Lung (tissue), 9 donors: ENCODE measurements at regions not wholly inside any gene's neighbourhood (a gene's known extent, or its start where the extent isn't known, plus 50 kb on each side); places are given as distances from the start of the nearest gene placed in this dataset.
"Not testable (repeated sequence)": the region's sequence is repeated elsewhere in the genome, so short reads cannot be mapped to it uniquely, and the experiment has no call there.

Experiments
- ATAC-seq: fragments of 200-7000 bp; cut with Tn5 transposase; one replicate; pipeline ENCODE4 v1.9.1; 2020; ENCODE audit warnings: moderate number of reproducible peaks; ENCODE audit not compliant: insufficient read depth, low FRiP score
- DNase-seq, 3 donors: peaks; one replicate each; pipeline ENCODE4 v3.0.0-alpha.2; 2013 to 2017
- H3K27ac ChIP-seq, 2 donors: one replicate each; pipeline ENCODE4 v1.5.1; 2013; ENCODE audit warnings: mild to moderate bottlenecking in 2 of 2, moderate library complexity in 2 of 2, control low read depth in 1 of 2, inconsistent platforms in 1 of 2, low read depth in 1 of 2, low read length in 1 of 2
- H3K27me3 ChIP-seq, 3 donors: one replicate each; pipeline ENCODE4 v1.5.1; 2013; ENCODE audit warnings: low read length in 2 of 3; ENCODE audit not compliant: control insufficient read depth in 3 of 3, insufficient read depth in 3 of 3
- H3K36me3 ChIP-seq, 4 donors: one replicate each; pipeline ENCODE4 v1.5.1; 2013; ENCODE audit warnings: low read length in 4 of 4, mild to moderate bottlenecking in 1 of 4, moderate library complexity in 1 of 4; ENCODE audit not compliant: control insufficient read depth in 4 of 4, insufficient read depth in 4 of 4
- H3K4me1 ChIP-seq, 5 donors: one replicate each; pipeline ENCODE4 v1.5.1; 2013; ENCODE audit warnings: low read length in 5 of 5, mild to moderate bottlenecking in 2 of 5, moderate library complexity in 1 of 5; ENCODE audit not compliant: control insufficient read depth in 5 of 5, insufficient read depth in 5 of 5
- H3K4me3 ChIP-seq: one replicate; pipeline ENCODE4 v1.5.1; 2013; ENCODE audit warnings: mild to moderate bottlenecking, control low read depth, moderate library complexity
- H3K9ac ChIP-seq, 2 donors: one replicate each; pipeline ENCODE4 v1.5.1; 2013; ENCODE audit warnings: low read length in 2 of 2, control low read depth in 1 of 2; ENCODE audit not compliant: insufficient read depth in 1 of 2
- H3K9me3 ChIP-seq, 4 donors: one replicate each; pipeline ENCODE4 v1.5.1; 2013; ENCODE audit warnings: low read length in 3 of 4, mild to moderate bottlenecking in 1 of 4, moderate library complexity in 1 of 4; ENCODE audit not compliant: control insufficient read depth in 4 of 4, insufficient read depth in 3 of 4
- WGBS, 2 donors: extraction: QIAGEN DNeasy Blood & Tissue Kit; methylation state at CpG; one replicate each; pipeline ENCODE4 v1.1.7; 2013; 5-methylcytosine and 5-hydroxymethylcytosine counted together
- donor health status: Bipolar disorder and iron deficiency.
- donor health status: healthy.
- donor health status: DM: yes; HTN: yes; CAD: no.

GRCh38 chr21:13896596-13897247 lies 287.1 kb downstream of the POTED start:
- not testable (repeated sequence) for H3K27ac ChIP-seq, H3K9ac ChIP-seq, H3K36me3 ChIP-seq, DNase-seq, H3K9me3 ChIP-seq, ATAC-seq, H3K4me3 ChIP-seq, H3K27me3 ChIP-seq, H3K4me1 ChIP-seq
- 85 to 86% methylated on average over 4 of the region's 4 CpGs for WGBS, 2 donors

GRCh38 chr21:13893617-13894016 lies 284.0 kb downstream of the POTED start:
- ATAC-seq, H3K9me3 ChIP-seq, H3K27ac ChIP-seq, DNase-seq, H3K27me3 ChIP-seq, H3K4me1 ChIP-seq, H3K36me3 ChIP-seq, H3K4me3 ChIP-seq, H3K9ac ChIP-seq: not testable (repeated sequence)
- 29 to 37% methylated on average over 2 of the region's 2 CpGs for WGBS, 2 donors

GRCh38 chr21:13893025-13893424 lies 283.4 kb downstream of the POTED start:
- H3K4me1 ChIP-seq, H3K27me3 ChIP-seq, H3K27ac ChIP-seq, DNase-seq, H3K36me3 ChIP-seq, H3K9me3 ChIP-seq, ATAC-seq, H3K4me3 ChIP-seq, H3K9ac ChIP-seq: not testable (repeated sequence)
- WGBS, 2 donors = 68 to 69% methylated on average over 4 of the region's 4 CpGs

- H3K4me1 ChIP-seq, H3K36me3 ChIP-seq, DNase-seq, H3K4me3 ChIP-seq, H3K9ac ChIP-seq, H3K27ac ChIP-seq, ATAC-seq, H3K27me3 ChIP-seq, H3K9me3 ChIP-seq: not testable (repeated sequence)
- 72 to 73% methylated on average over 4 of the region's 4 CpGs for WGBS, 2 donors
These were observed 282.7 kb downstream of the POTED start for GRCh38 chr21:13892146-13892751.

- not testable (repeated sequence) for DNase-seq, H3K27ac ChIP-seq, H3K9ac ChIP-seq, H3K9me3 ChIP-seq, H3K27me3 ChIP-seq, ATAC-seq, H3K36me3 ChIP-seq, H3K4me3 ChIP-seq, H3K4me1 ChIP-seq
- WGBS, 2 donors = 72 to 74% methylated on average over 7 of the region's 7 CpGs
These were observed 279.6 kb downstream of the POTED start for GRCh38 chr21:13889176-13889575.

- not testable (repeated sequence) for H3K27ac ChIP-seq, DNase-seq, H3K27me3 ChIP-seq, H3K4me3 ChIP-seq, H3K4me1 ChIP-seq, H3K36me3 ChIP-seq, H3K9me3 ChIP-seq, ATAC-seq, H3K9ac ChIP-seq
- 84 to 87% methylated on average over 2 of the region's 2 CpGs for WGBS, 2 donors
These were observed 274.2 kb downstream of the POTED start for GRCh38 chr21:13883641-13884395.

- H3K9ac ChIP-seq, H3K27ac ChIP-seq, H3K4me3 ChIP-seq, H3K9me3 ChIP-seq, H3K36me3 ChIP-seq, H3K27me3 ChIP-seq, ATAC-seq, DNase-seq, H3K4me1 ChIP-seq: not testable (repeated sequence)
- 80 to 91% methylated on average over 4 of the region's 4 CpGs for WGBS, 2 donors
These were observed 267.9 kb downstream of the POTED start for GRCh38 chr21:13877503-13877902.

- DNase-seq, H3K9me3 ChIP-seq, ATAC-seq, H3K4me1 ChIP-seq, H3K27ac ChIP-seq, H3K9ac ChIP-seq, H3K27me3 ChIP-seq, H3K36me3 ChIP-seq, H3K4me3 ChIP-seq: not testable (repeated sequence)
These were observed 267.4 kb downstream of the POTED start for GRCh38 chr21:13876999-13877398.
